ENCODE measurements at regions not wholly inside any gene's neighbourhood (a gene's known extent, or its start where the extent isn't known, plus 50 kb on each side); places are given as distances from the start of the nearest gene placed in this dataset.

DNA sequence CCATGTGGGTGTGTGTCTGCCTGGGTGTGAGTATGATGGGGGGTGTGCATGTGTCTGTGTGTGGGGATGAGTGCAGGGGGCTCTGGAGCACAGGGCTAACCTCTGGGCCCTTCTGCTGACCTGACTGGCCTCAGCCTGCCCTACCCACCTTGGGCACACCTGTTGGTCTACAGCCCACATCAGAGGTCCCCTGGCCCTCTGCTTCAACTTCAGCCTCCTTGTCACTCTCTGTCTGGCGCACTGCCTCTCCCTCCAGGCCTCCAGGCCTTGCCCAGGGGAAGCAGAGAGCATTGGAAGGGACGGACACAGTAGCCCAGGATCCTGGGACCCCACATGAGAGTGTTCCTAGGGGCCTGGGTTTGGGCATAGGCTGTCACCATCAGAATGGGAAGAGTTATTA is 115.4 kb downstream of the EFNB1 start:
- DNase-seq: no peak

GRCh38 chrX:68942840-68943239 is 114.0 kb downstream of the EFNB1 start:
- DNase-seq: no peak

GRCh38 chrX:68942104-68942503 is 113.3 kb downstream of the EFNB1 start:
- no peak for DNase-seq

GRCh38 chrX:68941385-68941952 is 112.6 kb downstream of the EFNB1 start:
- no peak for DNase-seq

GRCh38 chrX:68940601-68941000 is 111.8 kb downstream of the EFNB1 start:
- DNase-seq: no peak

DNA sequence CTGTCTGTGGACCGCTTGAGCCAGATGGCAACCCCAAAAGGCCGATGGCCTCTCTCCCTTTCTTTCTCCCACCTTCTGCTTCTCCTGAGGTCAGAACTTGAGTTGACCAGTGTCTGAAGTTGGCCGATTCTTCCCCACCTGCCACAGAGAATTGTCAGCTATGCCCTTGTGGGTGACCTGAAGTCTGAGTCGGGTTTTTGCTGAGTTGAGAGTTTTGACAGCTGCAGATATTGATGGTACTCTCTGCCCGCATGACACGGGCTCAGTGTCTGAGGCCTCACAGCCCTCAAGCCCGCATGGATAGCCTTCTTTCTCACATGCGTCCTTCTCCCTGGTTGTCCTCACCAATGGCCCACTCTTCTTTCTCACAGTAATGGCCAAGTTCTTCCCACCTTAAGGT is 111.0 kb downstream of the EFNB1 start:
- no peak for DNase-seq

DNA sequence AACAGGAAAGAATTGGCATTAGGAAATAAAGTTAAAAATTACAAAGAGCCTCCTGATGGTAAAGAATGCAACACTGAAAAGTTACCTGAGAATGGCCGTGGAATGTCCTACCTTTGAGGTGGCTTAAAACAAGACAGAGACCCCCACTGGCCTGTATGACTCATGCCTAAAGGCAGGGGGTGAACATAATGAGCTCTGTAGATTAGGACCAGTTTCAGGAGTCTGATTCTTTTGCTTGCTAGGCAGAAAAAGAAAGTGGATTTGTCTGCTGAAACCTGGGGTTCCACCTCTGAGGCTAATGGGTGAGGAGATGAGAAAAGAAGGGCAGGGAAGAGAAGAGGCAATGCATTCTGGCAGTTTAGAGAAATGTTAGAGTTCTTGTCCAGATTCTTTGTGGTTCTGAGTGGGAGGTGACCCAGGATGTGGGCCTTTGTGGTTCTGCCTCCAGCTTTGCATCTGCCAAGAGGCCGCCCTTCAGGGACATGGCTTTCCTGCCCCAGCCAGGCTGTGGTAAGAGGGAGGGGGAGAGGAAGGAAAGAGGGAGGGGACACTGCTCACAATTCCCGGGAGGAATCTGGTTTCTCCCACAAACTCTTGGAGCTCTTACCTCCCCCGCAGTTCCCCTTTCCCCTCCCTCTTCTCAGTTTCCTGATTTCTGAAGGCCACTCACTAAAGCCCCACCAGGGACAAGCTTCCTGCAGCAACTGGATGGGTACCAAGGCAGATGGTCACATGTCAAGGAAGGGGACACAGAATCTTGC is 109.6 kb downstream of the EFNB1 start:
- no peak for DNase-seq

DNA sequence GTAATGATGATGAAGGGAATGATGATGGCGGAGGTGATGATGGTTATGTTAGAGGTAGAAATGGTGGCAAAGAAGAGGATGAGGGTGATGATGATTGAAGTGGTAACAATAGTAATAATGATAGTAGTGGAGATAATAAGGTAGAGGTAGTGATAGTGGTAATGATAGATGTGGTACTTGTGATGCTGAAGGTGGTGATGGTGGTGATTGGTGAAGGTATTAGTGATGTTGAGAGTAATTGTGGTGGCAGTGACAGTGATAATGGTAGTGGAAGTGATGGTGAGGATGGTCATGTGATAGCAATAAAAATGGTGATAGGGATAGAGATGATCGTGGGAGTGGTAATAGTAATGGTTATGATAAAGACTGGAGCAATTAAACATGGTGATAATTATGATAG is 108.8 kb downstream of the EFNB1 start:
- DNase-seq: no peak

GRCh38 chrX:68936608-68937007 is 107.8 kb downstream of the EFNB1 start:
- DNase-seq: no peak

DNA sequence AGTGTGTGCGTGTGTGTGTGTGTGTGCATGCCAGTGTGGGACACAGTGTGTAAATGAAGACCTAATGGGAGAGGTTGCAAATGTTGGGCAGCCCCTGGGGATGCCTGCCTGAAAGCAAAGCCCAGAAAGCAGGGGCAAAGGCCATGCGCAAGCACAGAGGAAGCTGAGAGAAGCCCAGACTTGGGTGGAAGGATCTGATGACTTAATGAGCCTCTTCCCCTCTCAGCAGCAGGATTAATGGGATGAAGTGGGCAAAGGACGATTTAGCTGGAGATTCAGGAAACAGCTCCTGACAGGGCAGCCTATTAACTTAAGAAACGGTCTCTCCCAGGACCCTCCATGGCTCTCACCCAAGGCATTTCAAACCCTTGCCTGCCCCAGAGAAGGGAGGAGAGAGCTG is 107.3 kb downstream of the EFNB1 start:
- no peak for DNase-seq

GRCh38 chrX:68935362-68935761 is 106.5 kb downstream of the EFNB1 start:
- no peak for DNase-seq

GRCh38 chrX:68934922-68935321 is 106.1 kb downstream of the EFNB1 start:
- no peak for DNase-seq

GRCh38 chrX:68934421-68934820 is 105.6 kb downstream of the EFNB1 start:
- no peak for DNase-seq

DNA sequence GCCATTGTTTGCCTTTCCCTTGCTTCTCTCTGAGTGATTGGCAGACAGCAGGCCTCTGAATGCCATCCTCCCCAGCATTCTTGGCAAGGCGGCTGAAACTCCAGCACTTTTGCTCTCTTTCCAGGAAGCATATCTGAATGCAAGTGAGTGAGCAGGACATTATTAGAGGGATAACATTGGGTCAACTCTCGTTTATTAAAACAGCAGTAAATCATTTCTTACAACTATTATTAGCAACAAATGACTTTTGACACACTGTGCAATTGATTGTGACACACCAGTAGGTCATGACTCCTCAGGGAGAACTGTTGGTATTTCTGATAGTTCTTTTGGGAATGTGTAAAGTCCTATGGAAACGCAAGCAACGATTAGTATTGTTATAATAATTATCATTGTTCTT is 103.8 kb downstream of the EFNB1 start:
- DNase-seq: no peak

GRCh38 chrX:68931345-68931744 is 102.5 kb downstream of the EFNB1 start:
- no peak for DNase-seq

DNA sequence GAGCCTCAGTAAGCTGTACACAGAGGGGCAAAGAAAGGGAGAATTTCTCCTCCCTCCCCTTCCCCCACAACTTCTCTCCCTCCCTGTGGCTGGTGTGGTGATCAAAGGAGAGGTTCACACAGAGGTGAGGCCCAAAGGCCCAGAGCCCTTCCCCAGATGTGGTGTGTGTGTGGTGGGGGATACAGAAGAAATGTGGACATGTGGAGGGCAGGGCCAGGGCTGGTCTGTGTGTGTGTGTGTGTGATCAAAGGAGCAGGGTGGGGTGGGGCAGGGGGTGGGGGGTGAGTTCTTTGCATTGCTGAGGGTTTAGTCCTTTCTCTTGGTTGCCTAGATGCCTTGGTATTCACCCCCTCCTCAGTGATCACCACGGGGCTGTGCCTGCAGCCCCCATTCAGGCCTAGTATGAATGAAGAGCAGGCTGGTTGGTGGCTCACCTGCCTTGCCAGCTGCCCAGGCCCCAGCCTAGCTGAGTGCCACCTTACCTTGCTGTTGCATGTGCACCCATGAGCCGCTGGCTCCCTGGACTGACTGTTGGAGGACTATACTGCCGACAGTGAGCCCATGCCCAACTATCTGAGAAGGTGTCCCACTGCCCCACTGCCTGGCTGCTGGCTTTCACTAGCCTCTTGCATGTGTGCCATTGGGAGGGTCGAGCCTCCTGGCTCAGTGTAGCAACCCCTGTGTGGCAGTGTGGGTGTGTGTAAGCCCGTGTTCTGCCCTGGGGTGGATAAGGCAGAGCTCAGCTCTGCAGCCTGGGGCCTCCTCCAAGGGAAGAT is 101.9 kb downstream of the EFNB1 start:
- no peak for DNase-seq

- no peak for DNase-seq
Observed at GRCh38 chrX:68929332-68930150, 100.7 kb downstream of the EFNB1 start.

- no peak for DNase-seq
Observed at GRCh38 chrX:68928401-68928800, 99.6 kb downstream of the EFNB1 start.

- DNase-seq: no peak
Observed at GRCh38 chrX:68927178-68927577, 98.4 kb downstream of the EFNB1 start.

DNA sequence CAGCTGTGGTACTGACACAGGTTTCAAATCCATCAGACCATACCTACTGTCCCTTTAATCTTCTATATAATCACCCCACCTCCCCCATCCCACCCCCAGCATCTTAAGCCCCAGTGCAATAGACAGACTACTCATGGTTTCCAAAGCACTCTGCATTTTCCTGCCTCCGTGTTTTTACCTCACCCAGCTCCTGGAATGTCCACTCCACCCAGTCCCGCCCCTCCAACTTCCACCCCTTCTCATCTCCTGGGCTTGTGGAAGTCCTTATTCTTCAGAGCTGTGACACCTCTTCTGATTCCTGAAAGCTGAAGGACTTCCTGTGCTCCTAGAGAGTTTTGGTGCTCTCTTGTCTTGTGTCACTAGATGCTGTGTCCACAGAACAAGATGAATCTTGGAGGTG is 94.3 kb downstream of the EFNB1 start:
- DNase-seq: no peak

DNA sequence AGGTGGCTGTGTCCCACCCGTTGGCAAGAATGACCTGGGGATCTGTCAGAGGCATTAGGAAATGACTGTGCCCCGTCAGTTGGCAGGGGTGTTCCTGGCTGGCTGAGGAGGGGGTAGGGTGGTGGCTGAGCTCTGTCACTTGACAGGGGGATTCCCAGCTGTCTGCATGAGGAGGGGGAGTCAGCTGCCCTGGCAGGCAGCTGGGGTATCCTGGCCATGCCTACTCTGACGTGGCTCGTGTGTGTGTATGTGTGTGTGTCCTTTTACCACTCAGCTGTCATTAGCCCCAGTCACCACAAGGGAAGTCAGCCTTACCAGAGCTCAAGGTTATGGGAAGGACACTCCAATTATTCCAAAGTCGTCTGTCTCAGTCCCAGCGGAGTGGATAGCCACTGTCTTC is 93.2 kb downstream of the EFNB1 start:
- no peak for DNase-seq

DNA sequence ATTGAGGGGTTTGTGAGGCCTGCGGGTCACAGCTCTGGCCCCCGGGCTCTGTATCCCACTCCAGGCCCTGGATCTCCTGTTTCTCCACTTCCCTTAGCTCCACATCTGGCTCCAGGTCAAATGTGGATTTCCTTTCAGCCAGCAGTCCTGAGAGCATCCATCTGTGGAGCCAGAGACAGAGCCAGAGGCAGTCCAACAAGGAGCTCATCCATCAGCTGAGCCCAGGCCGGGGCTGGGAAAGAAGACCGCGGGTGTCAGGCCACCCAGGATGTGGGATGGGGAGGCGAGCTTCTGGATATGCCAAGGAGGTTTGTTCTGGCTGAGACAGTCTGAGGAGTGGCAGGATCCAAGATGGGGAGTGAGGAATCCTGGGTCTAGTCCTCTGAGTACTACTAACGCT is 91.7 kb downstream of the EFNB1 start:
- no peak for DNase-seq

GRCh38 chrX:68919707-68920106 is 90.9 kb downstream of the EFNB1 start:
- no peak for DNase-seq

Measured in KG1 (cell line).